ENCODE measurements at regions not wholly inside any gene's neighbourhood (a gene's known extent, or its start where the extent isn't known, plus 50 kb on each side); places are given as distances from the start of the nearest gene placed in this dataset.

GRCh38 chr6:97443408-97444080, 160.5 kb upstream of the MMS22L start:
- H3K9me3 ChIP-seq (ENCODE audit: control insufficient read depth in 1 of 2, insufficient read depth in 1 of 2, low read depth in 1 of 2, low read length in 2 of 2): no peaks in the 10 kb centered on the region
- H3K4me2 ChIP-seq (ENCODE audit: low read length): no peak overlapping the region
- ATAC-seq: no peak
- no peaks in the 10 kb centered on the region for H3K36me3 ChIP-seq (ENCODE audit: control insufficient read depth in 1 of 2, insufficient read depth in 2 of 2, low read length in 2 of 2)
- no peak overlapping the region for H2AFZ ChIP-seq (ENCODE audit: low read depth, low read length, poor library complexity, severe bottlenecking)
- no peaks in the 10 kb centered on the region for H3K79me2 ChIP-seq (ENCODE audit: insufficient read depth, low read length)
- ChIA-PET CTCF (no interaction called here), POLR2A (no interaction called here), RAD21 (ENCODE audit: low non-redundant PET in 1 of 2, low total read pairs in 2 of 2, uncharacterized antibody in 2 of 2, unreplicated experiment in 2 of 2) (no interaction called here)
- intact Hi-C loops (cut with micrococcal nuclease): no loop called here
- H3K27me3 ChIP-seq (ENCODE audit: insufficient read depth, low read length): peaks cover 18% of the 10 kb centered on the region; the same call in 1 of the 2 replicates
- no peaks in the 10 kb centered on the region for H4K20me1 ChIP-seq (ENCODE audit: insufficient read depth)
- H3K9ac ChIP-seq (ENCODE audit: low read length): no peak overlapping the region
- TF ChIP-seq EZH2 (IDR thresholded peaks at IDR 0.05): no peak
- TF ChIP-seq CTCF (IDR thresholded peaks at IDR 0.05 in 2 of 3, conservative IDR thresholded peaks at IDR 0.05 in 1 of 3; ENCODE audit: borderline replicate concordance in 1 of 3, insufficient read depth in 1 of 3, low read depth in 2 of 3, low read length in 2 of 3): no peak
- TF ChIP-seq CBX3 (IDR thresholded peaks at IDR 0.05; ENCODE audit: low read depth): no peak
- TF ChIP-seq SIN3A (IDR thresholded peaks at IDR 0.05; ENCODE audit: low read depth): no peak
- no peak for TF ChIP-seq ELF1 (IDR thresholded peaks at IDR 0.05; ENCODE audit: borderline replicate concordance, low read depth)
- BruUV-seq (replicated peaks): no TSS peak
- H3K9me2 ChIP-seq (ENCODE audit: insufficient read depth): no peaks in the 10 kb centered on the region
- peaks cover 0 to 6% of the 10 kb centered on the region in 2 experiments; a peak in 1 of 4 replicates for H3K4me1 ChIP-seq (ENCODE audit: control insufficient read depth in 1 of 2, insufficient read depth in 2 of 2, low read length in 2 of 2)
- H3K27ac ChIP-seq (ENCODE audit: low read depth, low read length): no peak overlapping the region
- H3K4me3 ChIP-seq (replicated peaks in 1 of 2; ENCODE audit: low read depth in 1 of 2, low read length in 2 of 2): no peak overlapping the region
- DNase-seq (ENCODE audit: low read depth, low spot score): no peak

- Histone ChIP-seq H3K9ac (ENCODE audit: low read length) (no peak overlapping the region), H3K9me3 (ENCODE audit: control insufficient read depth in 1 of 2, insufficient read depth in 1 of 2, low read depth in 1 of 2, low read length in 2 of 2) (no peaks in the 10 kb centered on the region), H3K79me2 (ENCODE audit: insufficient read depth, low read length) (no peaks in the 10 kb centered on the region), H2AFZ (ENCODE audit: low read depth, low read length, poor library complexity, severe bottlenecking) (no peak overlapping the region), H3K27ac (ENCODE audit: low read depth, low read length) (no peak overlapping the region), H3K9me2 (ENCODE audit: insufficient read depth) (no peaks in the 10 kb centered on the region), H3K36me3 (ENCODE audit: control insufficient read depth in 1 of 2, insufficient read depth in 2 of 2, low read length in 2 of 2) (no peaks in the 10 kb centered on the region), H3K4me1 (ENCODE audit: control insufficient read depth in 1 of 2, insufficient read depth in 2 of 2, low read length in 2 of 2) (peaks cover 0 to 5% of the 10 kb centered on the region in 2 experiments; a peak in 1 of 4 replicates), H3K4me2 (ENCODE audit: low read length) (no peak overlapping the region), H3K27me3 (ENCODE audit: insufficient read depth, low read length) (peaks cover 18% of the 10 kb centered on the region; the same call in 1 of the 2 replicates), H3K4me3 (replicated peaks in 1 of 2; ENCODE audit: low read depth in 1 of 2, low read length in 2 of 2) (no peak overlapping the region), H4K20me1 (ENCODE audit: insufficient read depth) (no peaks in the 10 kb centered on the region)
- ChIA-PET CTCF (no interaction called here), POLR2A (no interaction called here), RAD21 (ENCODE audit: low non-redundant PET in 1 of 2, low total read pairs in 2 of 2, uncharacterized antibody in 2 of 2, unreplicated experiment in 2 of 2) (no interaction called here)
- no peak for TF ChIP-seq ZFX (IDR thresholded peaks at IDR 0.05)
- TF ChIP-seq, protein P1, sequence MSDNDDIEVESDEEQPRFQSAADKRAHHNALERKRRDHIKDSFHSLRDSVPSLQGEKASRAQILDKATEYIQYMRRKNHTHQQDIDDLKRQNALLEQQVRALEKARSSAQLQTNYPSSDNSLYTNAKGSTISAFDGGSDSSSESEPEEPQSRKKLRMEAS (IDR thresholded peaks at IDR 0.05): no peak
- TF ChIP-seq JUND (IDR thresholded peaks at IDR 0.05): no peak
- no peak for TF ChIP-seq POLR2AphosphoS5 (IDR thresholded peaks at IDR 0.05; ENCODE audit: low read depth, low read length)
- TF ChIP-seq SIN3A (IDR thresholded peaks at IDR 0.05; ENCODE audit: low read depth): no peak
- TF ChIP-seq ZNF274 (IDR thresholded peaks at IDR 0.05; ENCODE audit: low read depth, low read length): no peak
- ATAC-seq: no peak
- BruUV-seq (replicated peaks): no TSS peak
- no peak for DNase-seq (ENCODE audit: low read depth, low spot score)
- intact Hi-C loops (cut with micrococcal nuclease): no loop called here
Observed at GRCh38 chr6:97445407-97445806, 162.4 kb upstream of the MMS22L start.

Measured in HCT116 (cell line).